K562 (cell line): ENCODE measurements at regions not wholly inside any gene's neighbourhood (a gene's known extent, or its start where the extent isn't known, plus 50 kb on each side); places are given as distances from the start of the nearest gene placed in this dataset.

Source experiments
- ATAC-seq: fragments of 200-7000 bp; cut with Tn5 transposase; 3 replicates; pipeline ENCODE4 v1.9.1; 2020; ENCODE audit warnings: moderate library complexity
- BruUV-seq: library from RNA; stranded (reverse); fragments of 400-500 nt; replicated peaks from 2 replicates; lab custom pipeline; 2021; lab: Mats Ljungman, UMichigan
- CTCF ChIA-PET: fragments of 300-600 bp; formaldehyde crosslinking; extraction: SDS; loops from one replicate; lab custom pipeline; 2021; ENCODE audit warnings: low intra/inter-chr PET ratio; lab: Yijun Ruan, JAX
- POLR2A ChIA-PET: fragments of 300-600, 350-650 bp; sonication (Branson Sonifier 250); formaldehyde crosslinking; extraction: SDS; loops from one replicate; lab custom pipeline; 2021; ENCODE audit warnings: antibody characterized with exemption, inconsistent platforms; lab: Yijun Ruan, JAX
- DNase-seq, 4 experiments: peaks; one replicate each; pipeline versions ENCODE4 v3.0.0 to v3.0.0-alpha.2; 2011 to 2018; ENCODE audit warnings: low spot score in 3 of 4, mixed read lengths in 3 of 4; ENCODE audit errors: extremely low read depth in 1 of 4
- FAIRE-seq: peaks from 2 replicates; lab custom pipeline; 2011; peaks lifted over from hg19 to GRCh38; lab: Jason Lieb, UNC
- H2AFZ ChIP-seq: 2 replicates; pipeline ENCODE4 v1.6.0; 2011; ENCODE audit warnings: low read depth, low read length, control low read depth, inconsistent platforms
- H3K27ac ChIP-seq: fragments of 200-600 bp; 3 replicates; pipeline ENCODE4 v1.8.0; 2011; ENCODE audit warnings: low read depth, mild to moderate bottlenecking, control low read depth, inconsistent platforms, low read length, moderate library complexity, mixed read lengths; ENCODE audit errors: extremely low read depth
- H3K27me3 ChIP-seq, 2 experiments: fragments of 300-600 bp in 1 of 2; 2 replicates in 1 of 2; 3 replicates in 1 of 2; pipeline versions ENCODE4 v1.6.0 to v1.8.0; 2011; ENCODE audit warnings: inconsistent platforms in 2 of 2, low read length in 2 of 2, mild to moderate bottlenecking in 1 of 2, mixed read lengths in 1 of 2, moderate library complexity in 1 of 2; ENCODE audit not compliant: control insufficient read depth in 2 of 2, insufficient read depth in 2 of 2
- H3K36me3 ChIP-seq: fragments of 300-600 bp; 3 replicates; pipeline ENCODE4 v1.8.0; 2011; ENCODE audit warnings: mild to moderate bottlenecking, low read length, inconsistent platforms; ENCODE audit not compliant: control insufficient read depth, insufficient read depth
- H3K4me1 ChIP-seq, 2 experiments: fragments of 200-600 bp in 1 of 2; replicated peaks in 1 of 2; 2 replicates in 1 of 2; 3 replicates in 1 of 2; pipeline versions ENCODE4 v1.5.1 to v1.8.0; 2011; ENCODE audit warnings: inconsistent platforms in 2 of 2, low read length in 2 of 2, mild to moderate bottlenecking in 1 of 2, mixed read lengths in 1 of 2, moderate library complexity in 1 of 2; ENCODE audit not compliant: control insufficient read depth in 2 of 2, insufficient read depth in 2 of 2
- H3K4me2 ChIP-seq: 2 replicates; pipeline ENCODE4 v1.6.1; 2011; ENCODE audit warnings: low read length, control low read depth, inconsistent platforms, mixed read lengths; ENCODE audit not compliant: insufficient read depth
- H3K4me3 ChIP-seq: fragments of 200-600 bp; sonication (generic), shearing (Covaris generic); 2 replicates; pipeline ENCODE4 v1.5.1; 2016; ENCODE audit warnings: control low read depth, inconsistent platforms
- H3K79me2 ChIP-seq: fragments of 200-600 bp; 3 replicates; pipeline ENCODE4 v1.8.0; 2011; ENCODE audit warnings: low read length, inconsistent platforms; ENCODE audit not compliant: control insufficient read depth, insufficient read depth
- H3K9ac ChIP-seq, 2 experiments: 2 replicates each; pipeline versions ENCODE4 v1.6.0 to v1.6.1; 2011; ENCODE audit warnings: low read depth in 2 of 2, low read length in 2 of 2, control low read depth in 1 of 2, inconsistent platforms in 1 of 2, mild to moderate bottlenecking in 1 of 2, mixed read lengths in 1 of 2; ENCODE audit not compliant: insufficient read depth in 1 of 2
- H3K9me1 ChIP-seq: one replicate; pipeline ENCODE4 v1.6.0; 2011; ENCODE audit warnings: inconsistent platforms, mild to moderate bottlenecking, low read length, moderate library complexity; ENCODE audit not compliant: control insufficient read depth, insufficient read depth
- H3K9me3 ChIP-seq: replicated peaks from 2 replicates; pipeline ENCODE4 v1.5.1; 2011; ENCODE audit warnings: low read depth, low read length, inconsistent platforms; ENCODE audit not compliant: control insufficient read depth, insufficient read depth
- H4K20me1 ChIP-seq: replicated peaks from 2 replicates; pipeline ENCODE4 v1.6.1; 2011; ENCODE audit warnings: low read length, inconsistent platforms, mixed read lengths; ENCODE audit not compliant: control insufficient read depth, insufficient read depth
- PRPF4 ChIP-seq: fragments of 200-400 bp; formaldehyde crosslinking; IDR thresholded peaks from one replicate; pipeline ENCODE4 v1.6.1; 2017; ENCODE audit warnings: low read length, low read depth, mild to moderate bottlenecking; ENCODE audit not compliant: insufficient read depth, poor library complexity, severe bottlenecking
- ZNF24 ChIP-seq: fragments of 450-650 bp; IDR thresholded peaks from 2 replicates; pipeline ENCODE4 v1.6.1; 2016
- ZNF75A ChIP-seq: fragments of 450-650 bp; formaldehyde crosslinking; IDR thresholded peaks from 2 replicates; pipeline ENCODE4 v1.4.0; 2020; ENCODE audit warnings: mild to moderate bottlenecking
- WGBS: fragments of 100-300 bp; shearing (Covaris generic); methylation state at CpG from one replicate; pipeline ENCODE4 v1.1.6; 2016; ENCODE audit warnings: low coverage, mixed read lengths; ENCODE audit not compliant: insufficient coverage; ENCODE audit errors: missing lambda C conversion rate; 5-methylcytosine and 5-hydroxymethylcytosine counted together
- in situ Hi-C: fragments of 300-500 bp; cut with MboI; formaldehyde crosslinking; loops from 4 replicates; pipeline ENCODE4 v1.15.0; 2018; ENCODE audit warnings: inconsistent platforms, mixed read lengths
- intact Hi-C: fragments of 100-400 bp; cut with micrococcal nuclease; formaldehyde crosslinking; loops from 2 replicates; pipeline ENCODE4 v1.14.2; 2022

DNA sequence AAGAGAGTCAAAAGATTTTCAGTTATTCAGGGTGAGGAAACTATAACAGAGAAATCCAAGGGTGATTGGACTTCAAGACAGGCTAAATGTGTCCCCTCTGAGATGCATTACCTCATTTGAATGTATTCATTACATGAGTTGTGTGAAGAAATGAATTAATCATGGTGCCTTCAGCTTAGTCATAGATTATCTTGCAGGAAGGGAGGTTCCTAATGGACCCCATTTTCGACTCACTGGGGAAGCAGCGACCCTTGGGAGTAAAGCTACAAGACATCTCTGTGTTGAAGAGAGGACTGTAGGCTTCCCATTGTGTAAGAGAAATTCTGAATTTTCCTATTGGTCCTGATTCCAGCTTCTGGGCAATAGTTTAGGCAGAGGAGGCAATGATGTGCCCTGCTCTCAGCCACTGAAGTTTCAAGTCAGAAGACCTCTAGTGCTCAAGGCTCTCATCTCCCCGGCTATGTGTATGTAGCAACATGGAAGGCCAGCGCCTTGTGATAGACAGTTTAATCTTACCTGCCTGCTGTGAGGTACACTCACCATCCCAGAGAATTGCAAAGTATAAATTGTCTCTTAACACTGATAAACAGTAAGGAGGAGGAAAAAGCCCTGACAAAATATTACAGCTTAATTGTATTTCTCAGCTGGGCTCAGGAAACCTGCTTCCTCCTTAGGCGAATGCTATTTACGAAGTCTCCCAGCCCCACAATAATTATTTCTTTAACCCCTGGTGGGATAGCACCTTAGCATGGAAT lies 133.8 kb downstream of the PDCD6IP start:
- no peak overlapping the region for H3K27ac ChIP-seq
- no peak overlapping the region for H3K4me2 ChIP-seq
- no peak for ATAC-seq
- ChIA-PET POLR2A (interaction anchor here (0.6 to 2.0 kb wide), 3 partner anchors 18 to 43 kb away, joined by 4 to 5 read pairs (median 4); no protein-coding TSS in a partner anchor), CTCF (no interaction called here)
- BruUV-seq, result no TSS peak
- intact Hi-C loops, result loop anchor here (10.0 kb wide), 1 partner anchor 137 kb away; the partner anchor contains the start of gene PDCD6IP
- WGBS, result 50% methylated on average over 6 of the region's 6 CpGs
- H3K4me1 ChIP-seq, result peaks cover 11 to 34% of the 10 kb centered on the region in 2 experiments
- no peak overlapping the region for H3K9ac ChIP-seq
- no peaks in the 10 kb centered on the region for H3K27me3 ChIP-seq
- no peak for FAIRE-seq
- TF ChIP-seq ZNF24 (peak; percentile 82), ZNF75A (CRISPR knock-in tag) (no peak), PRPF4 (no peak)
- H3K4me3 ChIP-seq, result no peak overlapping the region
- H4K20me1 ChIP-seq, result no peaks in the 10 kb centered on the region
- H3K79me2 ChIP-seq, result peaks cover 8% of the 10 kb centered on the region
- no peaks in the 10 kb centered on the region for H3K36me3 ChIP-seq
- H3K9me3 ChIP-seq, result peaks cover 4% of the 10 kb centered on the region
- no peak for DNase-seq
- peak overlapping the region; percentile 58 for H2AFZ ChIP-seq
- no peaks in the 10 kb centered on the region for H3K9me1 ChIP-seq
- in situ Hi-C loops, result no loop called here
